Suprapubic skin (tissue), 4 donors: ENCODE measurements at regions not wholly inside any gene's neighbourhood (a gene's known extent, or its start where the extent isn't known, plus 50 kb on each side); places are given as distances from the start of the nearest gene placed in this dataset.

ENCODE experiments used
- CTCF ChIP-seq, 2 donors: fragments of 200-600 bp in 1 of 2; fragments of 450-650 bp in 1 of 2; sonication (generic) in 1 of 2; IDR thresholded peaks; one replicate each; pipeline ENCODE4 v1.5.1; 2016 to 2019; ENCODE audit warnings: antibody characterized with exemption in 2 of 2, mild to moderate bottlenecking in 1 of 2, moderate library complexity in 1 of 2
- EP300 ChIP-seq: sonication (generic); formaldehyde crosslinking; IDR thresholded peaks from one replicate; pipeline ENCODE4 v1.6.1; 2017; ENCODE audit warnings: antibody characterized with exemption
- POLR2A ChIP-seq, 2 donors: fragments of 450-650 bp; IDR thresholded peaks; one replicate each; pipeline ENCODE4 v1.6.1; 2017; ENCODE audit warnings: antibody characterized with exemption in 2 of 2, mild to moderate bottlenecking in 2 of 2, moderate library complexity in 2 of 2
- POLR2AphosphoS5 ChIP-seq, 3 donors: sonication (generic); formaldehyde crosslinking; IDR thresholded peaks; one replicate each; pipeline ENCODE4 v1.6.1; 2017; ENCODE audit warnings: antibody characterized with exemption in 3 of 3

- TF ChIP-seq CTCF (IDR thresholded peaks at IDR 0.05) (no peak), POLR2A (IDR thresholded peaks at IDR 0.05) (no peak), POLR2AphosphoS5 (IDR thresholded peaks at IDR 0.05) (no peak), EP300 (no peak)
These were observed 204.9 kb upstream of the SALL3 start for GRCh38 chr18:78774741-78775141.
